NB4 (cell line): ENCODE measurements at regions not wholly inside any gene's neighbourhood (a gene's known extent, or its start where the extent isn't known, plus 50 kb on each side); places are given as distances from the start of the nearest gene placed in this dataset.
"Not testable (repeated sequence)": the region's sequence is repeated elsewhere in the genome, so short reads cannot be mapped to it uniquely, and the experiment has no call there.

ENCODE experiments used
- DNase-seq: peaks from one replicate; pipeline ENCODE4 v3.0.0; 2010; ENCODE audit warnings: low read depth
- H3K4me3 ChIP-seq: one replicate; pipeline ENCODE4 v1.5.1; 2011; ENCODE audit warnings: mild to moderate bottlenecking, low read depth, low read length, moderate library complexity
- MYC ChIP-seq: IDR thresholded peaks from 2 replicates; pipeline ENCODE4 v1.6.1; 2011; ENCODE audit warnings: low read depth, low read length
- POLR2A ChIP-seq: IDR thresholded peaks from 2 replicates; pipeline ENCODE4 v1.6.1; 2011; ENCODE audit warnings: mild to moderate bottlenecking; ENCODE audit not compliant: insufficient read length; ENCODE audit errors: extremely low read depth
- TF ChIP-seq, protein P1 (sequence below): IDR thresholded peaks from one replicate; pipeline ENCODE4 v1.5.1; 2012; ENCODE audit warnings: low read depth, low read length
- TF ChIP-seq, protein P2 (sequence below): IDR thresholded peaks from 2 replicates; pipeline ENCODE4 v1.6.1; 2011; ENCODE audit warnings: low read depth, low read length

DNA sequence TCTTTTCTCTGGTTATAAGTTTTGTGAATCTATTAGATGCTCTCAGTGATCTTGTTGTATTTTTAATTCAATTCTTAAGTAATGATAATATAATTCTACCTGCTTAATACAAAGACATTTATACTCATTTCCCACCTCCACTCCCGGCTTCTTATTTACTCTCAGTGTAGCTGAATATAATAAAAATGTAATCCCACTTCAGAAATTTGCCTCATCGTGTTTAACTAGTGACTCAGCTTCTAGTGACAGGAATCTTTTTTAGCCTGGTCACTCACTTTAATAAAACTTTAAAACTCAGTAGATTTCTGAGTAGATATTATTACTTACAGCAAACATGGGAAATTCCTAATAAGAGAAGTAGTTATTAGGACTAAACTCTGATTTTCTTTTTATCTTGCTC is 1506.2 kb upstream of the LRRTM3 start:
- TF ChIP-seq, protein P1, sequence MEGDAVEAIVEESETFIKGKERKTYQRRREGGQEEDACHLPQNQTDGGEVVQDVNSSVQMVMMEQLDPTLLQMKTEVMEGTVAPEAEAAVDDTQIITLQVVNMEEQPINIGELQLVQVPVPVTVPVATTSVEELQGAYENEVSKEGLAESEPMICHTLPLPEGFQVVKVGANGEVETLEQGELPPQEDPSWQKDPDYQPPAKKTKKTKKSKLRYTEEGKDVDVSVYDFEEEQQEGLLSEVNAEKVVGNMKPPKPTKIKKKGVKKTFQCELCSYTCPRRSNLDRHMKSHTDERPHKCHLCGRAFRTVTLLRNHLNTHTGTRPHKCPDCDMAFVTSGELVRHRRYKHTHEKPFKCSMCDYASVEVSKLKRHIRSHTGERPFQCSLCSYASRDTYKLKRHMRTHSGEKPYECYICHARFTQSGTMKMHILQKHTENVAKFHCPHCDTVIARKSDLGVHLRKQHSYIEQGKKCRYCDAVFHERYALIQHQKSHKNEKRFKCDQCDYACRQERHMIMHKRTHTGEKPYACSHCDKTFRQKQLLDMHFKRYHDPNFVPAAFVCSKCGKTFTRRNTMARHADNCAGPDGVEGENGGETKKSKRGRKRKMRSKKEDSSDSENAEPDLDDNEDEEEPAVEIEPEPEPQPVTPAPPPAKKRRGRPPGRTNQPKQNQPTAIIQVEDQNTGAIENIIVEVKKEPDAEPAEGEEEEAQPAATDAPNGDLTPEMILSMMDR: no peak
- TF ChIP-seq POLR2A (no peak), MYC (no peak)
- TF ChIP-seq, protein P2, sequence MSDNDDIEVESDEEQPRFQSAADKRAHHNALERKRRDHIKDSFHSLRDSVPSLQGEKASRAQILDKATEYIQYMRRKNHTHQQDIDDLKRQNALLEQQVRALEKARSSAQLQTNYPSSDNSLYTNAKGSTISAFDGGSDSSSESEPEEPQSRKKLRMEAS: no peak
- H3K4me3 ChIP-seq: no peak overlapping the region
- no peak for DNase-seq

DNA sequence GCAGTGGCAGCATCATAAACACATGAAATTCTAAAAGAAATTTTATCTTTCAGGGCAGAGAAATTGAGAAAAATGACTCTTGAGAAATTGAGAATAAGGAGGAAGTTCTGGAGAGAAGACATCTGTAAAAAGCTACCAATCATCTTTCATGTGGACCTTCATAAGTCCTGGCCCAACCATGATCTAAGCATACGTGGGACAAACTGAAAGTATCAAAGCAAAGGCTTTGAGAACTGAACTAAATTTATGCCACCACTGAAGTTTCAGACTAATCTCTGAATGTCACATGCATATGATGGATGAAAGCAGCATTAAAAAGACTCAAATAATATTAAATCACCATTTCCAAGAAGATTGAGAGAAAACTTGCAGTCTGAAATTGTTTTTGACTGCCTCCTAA is 1502.8 kb upstream of the LRRTM3 start:
- DNase-seq: no peak
- H3K4me3 ChIP-seq: no peak overlapping the region
- TF ChIP-seq, protein P1: no peak
- TF ChIP-seq POLR2A: no peak
- TF ChIP-seq MYC: no peak
- TF ChIP-seq, protein P2: no peak

DNA sequence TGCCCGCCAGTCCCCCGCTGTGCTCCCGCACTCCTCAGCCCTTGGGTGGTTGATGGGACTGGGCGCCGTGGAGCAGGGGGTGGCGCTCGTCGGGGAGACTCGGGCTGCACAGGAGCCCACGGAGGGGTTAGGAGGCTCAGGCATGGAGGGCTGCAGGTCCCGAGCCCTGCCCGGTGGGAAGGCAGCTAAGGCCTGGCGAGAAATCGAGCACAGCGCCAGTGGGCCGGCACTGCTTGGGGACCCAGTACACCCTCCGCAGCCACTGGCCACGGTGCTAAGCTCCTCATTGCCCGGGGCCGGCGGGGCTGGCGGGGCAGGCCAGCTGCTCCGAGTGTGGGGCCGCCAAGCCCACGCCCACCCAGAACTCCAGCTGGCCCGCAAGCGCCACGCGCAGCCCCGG is 1496.5 kb upstream of the LRRTM3 start:
- H3K4me3 ChIP-seq, DNase-seq: not testable (repeated sequence)

DNA sequence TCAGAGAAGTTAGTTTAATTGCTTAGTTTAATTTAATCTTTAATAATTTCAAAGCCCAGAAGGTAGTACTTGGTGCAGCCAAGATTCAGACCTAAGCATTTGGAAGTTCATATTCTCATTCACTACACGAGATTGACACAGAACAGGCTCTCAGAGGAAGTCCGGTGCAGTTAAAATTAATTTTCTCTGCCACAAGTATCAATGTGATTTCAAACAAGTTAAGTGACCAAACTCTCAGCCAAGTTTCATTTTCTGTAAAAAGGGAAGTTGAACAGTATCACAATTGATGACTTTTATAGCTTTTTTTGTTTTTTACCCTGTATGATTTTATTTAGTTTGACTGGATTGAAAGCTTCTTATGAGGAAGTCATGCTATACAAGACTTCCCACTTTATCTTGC is 1494.9 kb upstream of the LRRTM3 start:
- TF ChIP-seq MYC (no peak), POLR2A (no peak)
- TF ChIP-seq, protein P1: no peak
- TF ChIP-seq, protein P2: no peak
- DNase-seq: no peak
- no peak overlapping the region for H3K4me3 ChIP-seq

DNA sequence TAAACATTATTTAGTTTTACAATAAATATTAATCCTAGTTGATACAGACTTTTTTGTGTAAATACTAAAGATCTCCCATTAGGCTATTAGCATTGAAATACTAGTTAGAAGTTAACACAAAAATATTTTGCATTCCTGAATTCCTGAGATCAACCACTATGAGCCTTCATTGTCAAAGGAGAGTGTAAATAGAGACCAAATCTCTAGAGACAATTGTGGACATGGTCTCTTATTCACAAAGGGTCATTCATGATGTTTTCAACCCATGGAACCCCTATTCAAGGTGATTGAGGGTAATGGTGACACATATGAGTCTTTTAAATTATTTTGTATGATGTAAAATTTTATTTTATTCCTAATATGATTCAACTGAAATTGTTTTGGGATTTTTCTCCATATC is 1454.8 kb upstream of the LRRTM3 start:
- DNase-seq: no peak
- no peak for TF ChIP-seq POLR2A
- TF ChIP-seq MYC: no peak
- TF ChIP-seq, protein P1: no peak
- TF ChIP-seq, protein P2: no peak
- H3K4me3 ChIP-seq: no peak overlapping the region

DNA sequence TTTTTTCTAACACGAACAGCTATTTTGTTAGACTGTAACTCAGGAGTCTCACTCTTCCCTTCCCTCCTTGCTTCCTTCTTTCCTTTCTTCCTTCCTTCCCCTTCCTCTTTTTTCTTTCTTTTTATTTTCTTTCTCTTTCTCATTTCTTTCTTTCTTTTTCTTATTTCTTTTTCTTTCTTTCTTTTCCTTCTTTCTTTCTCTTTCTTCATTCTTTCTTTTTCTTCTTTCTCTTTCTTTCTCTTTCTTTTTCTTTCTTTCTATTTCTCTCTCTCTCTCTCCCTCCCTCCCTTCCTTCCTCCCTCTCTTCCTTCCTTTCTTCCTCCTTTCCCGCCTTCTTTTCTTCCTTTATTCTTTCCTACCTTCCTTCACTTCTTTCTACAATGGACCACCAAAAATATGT is 1443.0 kb upstream of the LRRTM3 start:
- TF ChIP-seq POLR2A (no peak), MYC (no peak)
- TF ChIP-seq, protein P1: no peak
- TF ChIP-seq, protein P2: no peak

More for the DNA sequence above, 1443.0 kb upstream of the LRRTM3 start:
- no peak for DNase-seq
- H3K4me3 ChIP-seq: no peak overlapping the region
